ENCODE measurements at regions not wholly inside any gene's neighbourhood (a gene's known extent, or its start where the extent isn't known, plus 50 kb on each side); places are given as distances from the start of the nearest gene placed in this dataset.

GRCh38 chr1:59184365-59184905 lies 112.5 kb upstream of the FGGY start:
- TF ChIP-seq, protein P1, sequence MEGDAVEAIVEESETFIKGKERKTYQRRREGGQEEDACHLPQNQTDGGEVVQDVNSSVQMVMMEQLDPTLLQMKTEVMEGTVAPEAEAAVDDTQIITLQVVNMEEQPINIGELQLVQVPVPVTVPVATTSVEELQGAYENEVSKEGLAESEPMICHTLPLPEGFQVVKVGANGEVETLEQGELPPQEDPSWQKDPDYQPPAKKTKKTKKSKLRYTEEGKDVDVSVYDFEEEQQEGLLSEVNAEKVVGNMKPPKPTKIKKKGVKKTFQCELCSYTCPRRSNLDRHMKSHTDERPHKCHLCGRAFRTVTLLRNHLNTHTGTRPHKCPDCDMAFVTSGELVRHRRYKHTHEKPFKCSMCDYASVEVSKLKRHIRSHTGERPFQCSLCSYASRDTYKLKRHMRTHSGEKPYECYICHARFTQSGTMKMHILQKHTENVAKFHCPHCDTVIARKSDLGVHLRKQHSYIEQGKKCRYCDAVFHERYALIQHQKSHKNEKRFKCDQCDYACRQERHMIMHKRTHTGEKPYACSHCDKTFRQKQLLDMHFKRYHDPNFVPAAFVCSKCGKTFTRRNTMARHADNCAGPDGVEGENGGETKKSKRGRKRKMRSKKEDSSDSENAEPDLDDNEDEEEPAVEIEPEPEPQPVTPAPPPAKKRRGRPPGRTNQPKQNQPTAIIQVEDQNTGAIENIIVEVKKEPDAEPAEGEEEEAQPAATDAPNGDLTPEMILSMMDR (IDR thresholded peaks at IDR 0.05) = no peak
- TF ChIP-seq POLR2A (IDR thresholded peaks at IDR 0.05) (no peak), POLR2AphosphoS5 (IDR thresholded peaks at IDR 0.05; ENCODE audit: insufficient read depth in 1 of 2, low read depth in 1 of 2) (no peak)
